ENCODE measurements at regions not wholly inside any gene's neighbourhood (a gene's known extent, or its start where the extent isn't known, plus 50 kb on each side); places are given as distances from the start of the nearest gene placed in this dataset.

GRCh38 chr6:14530385-14530784 is 412.8 kb downstream of the CD83 start:
- POLR2A ChIA-PET: no interaction called here
- no TSS peak for BruUV-seq (replicated peaks)
- intact Hi-C loops (cut with micrococcal nuclease; ENCODE audit: unreplicated experiment): no loop called here

GRCh38 chr6:14533446-14533845 is 415.9 kb downstream of the CD83 start:
- intact Hi-C loops (cut with micrococcal nuclease; ENCODE audit: unreplicated experiment): no loop called here

More at GRCh38 chr6:14530385-14530784, 412.8 kb downstream of the CD83 start:
- Histone ChIP-seq H3K27me3 (ENCODE audit: control insufficient read depth, insufficient read depth, low read length) (no peaks in the 10 kb centered on the region), H3K9me3 (ENCODE audit: control insufficient read depth, insufficient read depth, low read depth, low read length) (no peaks in the 10 kb centered on the region), H3K36me3 (ENCODE audit: control insufficient read depth, insufficient read depth, low read length) (no peaks in the 10 kb centered on the region), H3K27ac (ENCODE audit: low read length) (no peak overlapping the region), H3K4me1 (ENCODE audit: control insufficient read depth, insufficient read depth, low read length) (no peaks in the 10 kb centered on the region), H3K4me3 (ENCODE audit: low read depth in 2 of 2, low read length in 2 of 2) (no peak overlapping the region)
- TF ChIP-seq CTCF (IDR thresholded peaks at IDR 0.05) (no peak), POLR2AphosphoS5 (IDR thresholded peaks at IDR 0.05; ENCODE audit: low read depth, low read length) (no peak), TCF7L2 (IDR thresholded peaks at IDR 0.05; ENCODE audit: low read depth, low read length) (no peak), SIN3A (IDR thresholded peaks at IDR 0.05; ENCODE audit: borderline replicate concordance, insufficient read depth, low read depth, low read length) (no peak), REST (IDR thresholded peaks at IDR 0.05; ENCODE audit: insufficient read depth in 1 of 2, low read depth in 2 of 2, low read length in 1 of 2) (no peak)
- CTCF ChIA-PET: no interaction called here
- in situ Hi-C loops (cut with HindIII; ENCODE audit: low pct_unique_long_range_greater_than_20kb, low sequenced_read_pairs): no loop called here
- DNase-seq (ENCODE audit: low read depth, low spot score) (no peak), ATAC-seq (no peak)

More at GRCh38 chr6:14533446-14533845, 415.9 kb downstream of the CD83 start:
- ATAC-seq: no peak
- H3K9me3 ChIP-seq (ENCODE audit: control insufficient read depth, insufficient read depth, low read depth, low read length): no peaks in the 10 kb centered on the region
- ChIA-PET POLR2A (no interaction called here), CTCF (no interaction called here)
- TF ChIP-seq TCF7L2 (IDR thresholded peaks at IDR 0.05; ENCODE audit: low read depth, low read length) (no peak), SIN3A (IDR thresholded peaks at IDR 0.05; ENCODE audit: borderline replicate concordance, insufficient read depth, low read depth, low read length) (no peak), POLR2AphosphoS5 (IDR thresholded peaks at IDR 0.05; ENCODE audit: low read depth, low read length) (no peak), CTCF (IDR thresholded peaks at IDR 0.05) (no peak), REST (IDR thresholded peaks at IDR 0.05; ENCODE audit: insufficient read depth in 1 of 2, low read depth in 2 of 2, low read length in 1 of 2) (no peak)
- no peak for DNase-seq (ENCODE audit: low read depth, low spot score)
- no peak overlapping the region for H3K27ac ChIP-seq (ENCODE audit: low read length)
- in situ Hi-C loops (cut with HindIII; ENCODE audit: low pct_unique_long_range_greater_than_20kb, low sequenced_read_pairs): no loop called here
- H3K4me3 ChIP-seq (ENCODE audit: low read depth in 2 of 2, low read length in 2 of 2): no peak overlapping the region
- no TSS peak for BruUV-seq (replicated peaks)
- H3K27me3 ChIP-seq (ENCODE audit: control insufficient read depth, insufficient read depth, low read length): no peaks in the 10 kb centered on the region
- H3K36me3 ChIP-seq (ENCODE audit: control insufficient read depth, insufficient read depth, low read length): no peaks in the 10 kb centered on the region
- H3K4me1 ChIP-seq (ENCODE audit: control insufficient read depth, insufficient read depth, low read length): no peaks in the 10 kb centered on the region
